Smooth muscle cell (in vitro differentiated cells): ENCODE measurements at regions not wholly inside any gene's neighbourhood (a gene's known extent, or its start where the extent isn't known, plus 50 kb on each side); places are given as distances from the start of the nearest gene placed in this dataset.

Experiments
- DNase-seq: peaks from one replicate; lab custom pipeline; 2025; ENCODE audit not compliant: unreplicated experiment; lab: John Stamatoyannopoulos, UW
- H2AFZ ChIP-seq: fragments of 200-600 bp; sonication (generic); 2 replicates; pipeline ENCODE4 v1.6.0; 2016; ENCODE audit warnings: antibody characterized with exemption, low read depth, mild to moderate bottlenecking
- H3F3A ChIP-seq: fragments of 200-600 bp; sonication (generic); 2 replicates; pipeline ENCODE4 v1.6.0; 2017; ENCODE audit warnings: antibody characterized with exemption, low read depth
- H3K27ac ChIP-seq: fragments of 200-600 bp; sonication (generic); 2 replicates; pipeline ENCODE4 v1.5.1; 2016; ENCODE audit warnings: low read depth, mild to moderate bottlenecking
- H3K27me3 ChIP-seq: fragments of 200-600 bp; sonication (generic); 2 replicates; pipeline ENCODE4 v1.6.1; 2016; ENCODE audit warnings: low read depth, mild to moderate bottlenecking
- H3K36me3 ChIP-seq: fragments of 200-600 bp; sonication (generic); 2 replicates; pipeline ENCODE4 v1.5.1; 2016; ENCODE audit warnings: low read depth
- H3K4me1 ChIP-seq: fragments of 200-600 bp; sonication (generic); 2 replicates; pipeline ENCODE4 v1.5.1; 2016; ENCODE audit warnings: low read depth
- H3K4me2 ChIP-seq: fragments of 200-600 bp; sonication (generic); 2 replicates; pipeline ENCODE4 v1.6.0; 2016; ENCODE audit warnings: mild to moderate bottlenecking
- H3K4me3 ChIP-seq: fragments of 200-600 bp; sonication (generic); 2 replicates; pipeline ENCODE4 v1.5.1; 2016; ENCODE audit warnings: mild to moderate bottlenecking
- H3K79me2 ChIP-seq: fragments of 200-600 bp; sonication (generic); 2 replicates; pipeline ENCODE4 v1.6.0; 2016; ENCODE audit warnings: low read depth, mild to moderate bottlenecking
- H3K9ac ChIP-seq: fragments of 200-600 bp; sonication (generic); 2 replicates; pipeline ENCODE4 v1.6.0; 2016; ENCODE audit warnings: low read depth
- H3K9me3 ChIP-seq: fragments of 200-600 bp; sonication (generic); replicated peaks from 2 replicates; pipeline ENCODE4 v1.5.1; 2016; ENCODE audit warnings: low read depth
- H4K20me1 ChIP-seq: fragments of 200-600 bp; sonication (generic); 2 replicates; pipeline ENCODE4 v1.6.0; 2016; ENCODE audit warnings: low read depth
- WGBS: methylation state at CpG from one replicate; pipeline ENCODE4 v1.1.7; 2016; ENCODE audit warnings: low lambda C conversion rate; 5-methylcytosine and 5-hydroxymethylcytosine counted together
- TF ChIP-seq, protein P1 (sequence below): fragments of 200-600 bp; sonication (generic); IDR thresholded peaks from 2 replicates; pipeline ENCODE4 v1.5.1; 2017; ENCODE audit warnings: borderline replicate concordance, mild to moderate bottlenecking, antibody characterized with exemption; ENCODE audit not compliant: insufficient read depth, poor library complexity, severe bottlenecking

DNA sequence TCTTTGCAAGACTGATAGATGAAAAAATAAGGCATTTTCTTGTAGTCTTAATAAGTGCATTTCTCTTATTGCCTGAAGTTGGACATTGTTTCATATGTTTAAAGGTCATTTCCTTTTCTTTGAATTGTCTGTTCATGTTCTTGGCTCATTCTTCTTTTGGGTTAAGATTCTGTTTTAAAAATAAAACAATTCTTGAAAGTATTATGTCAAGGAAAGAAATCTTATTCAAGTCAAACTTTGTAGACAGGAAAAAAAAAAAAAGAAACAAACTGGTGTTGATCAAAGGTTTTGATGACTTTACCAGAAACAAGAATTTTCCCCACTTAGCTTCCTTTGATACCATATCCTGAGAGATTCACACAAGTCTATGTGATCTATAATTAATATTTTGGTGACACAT lies 132.9 kb upstream of the AADACL2 start:
- Histone ChIP-seq H3K79me2 (no peaks in the 10 kb centered on the region), H3K27me3 (no peaks in the 10 kb centered on the region), H3K4me2 (no peak overlapping the region), H3K4me3 (no peak overlapping the region), H3K4me1 (no peaks in the 10 kb centered on the region), H2AFZ (no peak overlapping the region), H3K9ac (no peak overlapping the region), H4K20me1 (no peaks in the 10 kb centered on the region), H3F3A (no peaks in the 10 kb centered on the region), H3K9me3 (no peaks in the 10 kb centered on the region), H3K36me3 (no peaks in the 10 kb centered on the region), H3K27ac (no peak overlapping the region)
- no peak for DNase-seq
- TF ChIP-seq, protein P1, sequence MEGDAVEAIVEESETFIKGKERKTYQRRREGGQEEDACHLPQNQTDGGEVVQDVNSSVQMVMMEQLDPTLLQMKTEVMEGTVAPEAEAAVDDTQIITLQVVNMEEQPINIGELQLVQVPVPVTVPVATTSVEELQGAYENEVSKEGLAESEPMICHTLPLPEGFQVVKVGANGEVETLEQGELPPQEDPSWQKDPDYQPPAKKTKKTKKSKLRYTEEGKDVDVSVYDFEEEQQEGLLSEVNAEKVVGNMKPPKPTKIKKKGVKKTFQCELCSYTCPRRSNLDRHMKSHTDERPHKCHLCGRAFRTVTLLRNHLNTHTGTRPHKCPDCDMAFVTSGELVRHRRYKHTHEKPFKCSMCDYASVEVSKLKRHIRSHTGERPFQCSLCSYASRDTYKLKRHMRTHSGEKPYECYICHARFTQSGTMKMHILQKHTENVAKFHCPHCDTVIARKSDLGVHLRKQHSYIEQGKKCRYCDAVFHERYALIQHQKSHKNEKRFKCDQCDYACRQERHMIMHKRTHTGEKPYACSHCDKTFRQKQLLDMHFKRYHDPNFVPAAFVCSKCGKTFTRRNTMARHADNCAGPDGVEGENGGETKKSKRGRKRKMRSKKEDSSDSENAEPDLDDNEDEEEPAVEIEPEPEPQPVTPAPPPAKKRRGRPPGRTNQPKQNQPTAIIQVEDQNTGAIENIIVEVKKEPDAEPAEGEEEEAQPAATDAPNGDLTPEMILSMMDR, result no peak

GRCh38 chr3:151599103-151599672 lies 134.5 kb upstream of the AADACL2 start:
- TF ChIP-seq, protein P1, result no peak
- H3K36me3 ChIP-seq, result no peaks in the 10 kb centered on the region
- no peaks in the 10 kb centered on the region for H3F3A ChIP-seq
- no peaks in the 10 kb centered on the region for H3K9me3 ChIP-seq
- H2AFZ ChIP-seq, result peak overlapping the region; percentile 43
- H4K20me1 ChIP-seq, result no peaks in the 10 kb centered on the region
- H3K27me3 ChIP-seq, result no peaks in the 10 kb centered on the region
- WGBS, result 34% methylated on average over 7 of the region's 7 CpGs
- no peak overlapping the region for H3K4me3 ChIP-seq
- no peak overlapping the region for H3K9ac ChIP-seq
- no peak for DNase-seq
- H3K4me2 ChIP-seq, result no peak overlapping the region
- H3K79me2 ChIP-seq, result no peaks in the 10 kb centered on the region
- H3K27ac ChIP-seq, result no peak overlapping the region
- H3K4me1 ChIP-seq, result no peaks in the 10 kb centered on the region

DNA sequence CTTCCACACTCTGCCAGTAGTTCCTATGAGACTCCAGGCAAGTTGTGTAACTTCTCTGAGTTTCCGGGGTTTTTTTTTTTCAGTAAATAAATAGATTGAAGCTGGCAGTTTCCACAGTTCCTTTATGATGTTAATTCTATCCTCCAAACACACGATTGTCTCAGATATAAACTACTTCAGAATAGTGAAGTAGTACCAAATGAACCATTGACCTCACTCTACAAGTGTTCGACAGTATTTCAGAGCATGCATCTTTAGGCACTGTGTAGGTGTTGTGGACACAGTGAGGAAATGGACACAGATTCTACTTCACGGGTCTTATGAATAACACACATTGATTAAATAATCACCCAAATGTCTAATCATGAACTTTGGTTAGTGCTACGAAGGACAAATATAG lies 136.1 kb upstream of the IGSF10 start:
- Histone ChIP-seq H3K27ac (no peak overlapping the region), H3K4me2 (no peak overlapping the region), H4K20me1 (no peaks in the 10 kb centered on the region), H2AFZ (no peak overlapping the region), H3F3A (no peaks in the 10 kb centered on the region), H3K4me1 (no peaks in the 10 kb centered on the region), H3K9ac (no peak overlapping the region), H3K79me2 (no peaks in the 10 kb centered on the region), H3K36me3 (no peaks in the 10 kb centered on the region), H3K9me3 (no peaks in the 10 kb centered on the region), H3K27me3 (no peaks in the 10 kb centered on the region), H3K4me3 (no peak overlapping the region)
- TF ChIP-seq, protein P1, result no peak
- WGBS, result 92% methylated on average over 5 of the region's 5 CpGs
- no peak for DNase-seq

DNA sequence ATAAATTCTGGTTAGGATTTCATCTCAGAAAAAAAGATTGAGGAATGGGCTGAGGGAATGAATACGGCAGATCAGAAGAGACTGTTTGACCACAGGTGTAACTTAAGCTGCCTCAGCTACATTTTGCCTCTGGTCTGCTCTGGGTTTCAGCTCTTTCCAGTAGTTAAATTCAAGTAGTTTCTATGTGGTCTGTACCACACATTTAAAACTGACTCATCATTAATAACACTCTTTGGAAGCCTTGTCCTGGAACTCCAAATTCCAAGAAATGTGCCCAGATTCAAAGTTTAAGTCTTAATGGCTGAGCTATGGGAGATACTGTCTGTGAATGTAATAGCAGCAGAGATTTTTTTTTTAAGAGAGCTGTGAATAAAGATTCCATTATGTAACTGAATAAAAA lies 133.1 kb upstream of the IGSF10 start:
- H3K4me1 ChIP-seq, result no peaks in the 10 kb centered on the region
- no peaks in the 10 kb centered on the region for H3K36me3 ChIP-seq
- no peak overlapping the region for H2AFZ ChIP-seq
- no peak overlapping the region for H3K27ac ChIP-seq
- no peaks in the 10 kb centered on the region for H3K9me3 ChIP-seq
- no peaks in the 10 kb centered on the region for H3K27me3 ChIP-seq
- no peaks in the 10 kb centered on the region for H4K20me1 ChIP-seq
- DNase-seq, result no peak
- H3K9ac ChIP-seq, result no peak overlapping the region
- H3F3A ChIP-seq, result no peaks in the 10 kb centered on the region
- H3K4me3 ChIP-seq, result no peak overlapping the region
- no peak overlapping the region for H3K4me2 ChIP-seq
- TF ChIP-seq, protein P1, result no peak
- 68% methylated on average over 1 of the region's 1 CpG for WGBS
- H3K79me2 ChIP-seq, result no peaks in the 10 kb centered on the region
